Aorta (tissue), 5 donors: ENCODE measurements at regions not wholly inside any gene's neighbourhood (a gene's known extent, or its start where the extent isn't known, plus 50 kb on each side); places are given as distances from the start of the nearest gene placed in this dataset.
A peak's percentile ranks its signal among the peaks of the same experiment; 100 is the strongest.
"Not testable (repeated sequence)": the region's sequence is repeated elsewhere in the genome, so short reads cannot be mapped to it uniquely, and the experiment has no call there.

Source experiments
- ATAC-seq: fragments of 200-7000 bp; cut with Tn5 transposase; one replicate; pipeline ENCODE4 v1.9.1; 2022; ENCODE audit warnings: moderate library complexity; ENCODE audit not compliant: low FRiP score
- DNase-seq, 2 donors: peaks; one replicate each; pipeline ENCODE4 v3.0.0-alpha.2; 2020
- H3K27ac ChIP-seq, 2 donors: one replicate each; pipeline ENCODE4 v1.5.1; 2013; ENCODE audit warnings: low read length in 2 of 2, mild to moderate bottlenecking in 2 of 2, moderate library complexity in 2 of 2, control low read depth in 1 of 2, inconsistent platforms in 1 of 2, low read depth in 1 of 2
- H3K27me3 ChIP-seq, 2 donors: one replicate each; pipeline ENCODE4 v1.6.1; 2013; ENCODE audit warnings: control low read depth in 1 of 2, low read length in 1 of 2, mild to moderate bottlenecking in 1 of 2, moderate library complexity in 1 of 2; ENCODE audit not compliant: insufficient read depth in 2 of 2, control insufficient read depth in 1 of 2
- H3K36me3 ChIP-seq, 2 donors: one replicate each; pipeline ENCODE4 v1.6.1; 2013; ENCODE audit warnings: control low read depth in 1 of 2, low read length in 1 of 2, mild to moderate bottlenecking in 1 of 2; ENCODE audit not compliant: insufficient read depth in 2 of 2, control insufficient read depth in 1 of 2
- H3K4me1 ChIP-seq, 2 donors: one replicate each; pipeline ENCODE4 v1.6.1; 2013; ENCODE audit warnings: low read length in 2 of 2, control low read depth in 1 of 2, mild to moderate bottlenecking in 1 of 2, moderate library complexity in 1 of 2; ENCODE audit not compliant: insufficient read depth in 2 of 2, control insufficient read depth in 1 of 2
- H3K4me3 ChIP-seq, 2 donors: one replicate each; pipeline ENCODE4 v1.5.1; 2013; ENCODE audit warnings: low read length in 2 of 2, control low read depth in 1 of 2, mild to moderate bottlenecking in 1 of 2
- H3K9me3 ChIP-seq: one replicate; pipeline ENCODE4 v1.6.1; 2013; ENCODE audit warnings: mild to moderate bottlenecking, low read length; ENCODE audit not compliant: control insufficient read depth
- WGBS, 2 donors: extraction: QIAGEN DNeasy Blood & Tissue Kit; methylation state at CpG; one replicate each; pipeline ENCODE4 v1.1.7; 2013; 5-methylcytosine and 5-hydroxymethylcytosine counted together
- intact Hi-C, 2 donors: fragments of 100-400 bp; cut with DNase I; formaldehyde crosslinking; loops; one replicate each; pipeline versions ENCODE4 v1.14.2 to v1.15.0; 2022
- donor health status: healthy with polysubstance abuse.
- donor health status: Bipolar disorder and iron deficiency.
- donor health status: DM: no; HTN: no; CAD: no.
- donor health status: DM: no; HTN: no; CAD: no.
- donor health status: DM: yes; HTN: yes; CAD: no.

DNA sequence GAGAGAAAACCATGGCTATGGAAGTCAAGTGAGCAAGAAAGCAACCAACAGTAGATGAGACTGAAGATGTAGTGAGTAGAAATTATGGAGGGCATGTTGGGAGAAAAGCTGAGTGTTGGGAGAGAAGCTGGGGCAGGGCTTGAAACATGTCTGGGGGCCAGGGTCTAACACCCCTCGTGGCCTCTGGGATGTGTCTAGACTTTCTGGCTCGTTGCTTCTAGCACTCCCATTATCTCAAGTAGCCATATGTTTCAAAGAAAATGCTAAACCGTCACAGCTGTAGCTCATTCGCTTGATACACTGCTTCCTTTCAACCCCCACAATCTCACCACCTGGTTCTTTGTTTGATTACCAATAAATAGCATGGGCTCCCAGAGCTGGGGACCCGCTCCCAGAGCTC lies 83.8 kb upstream of the BCHE start:
- Histone ChIP-seq H3K36me3 (no peaks in the 10 kb centered on the region), H3K27me3 (no peaks in the 10 kb centered on the region), H3K4me3 (no peak overlapping the region), H3K9me3 (no peaks in the 10 kb centered on the region), H3K4me1 (no peaks in the 10 kb centered on the region), H3K27ac (no peak overlapping the region)
- intact Hi-C loops: no loop called here
- WGBS, 2 donors: 64 to 65% methylated on average over 5 of the region's 5 CpGs
- no peak for DNase-seq
- no peak for ATAC-seq

DNA sequence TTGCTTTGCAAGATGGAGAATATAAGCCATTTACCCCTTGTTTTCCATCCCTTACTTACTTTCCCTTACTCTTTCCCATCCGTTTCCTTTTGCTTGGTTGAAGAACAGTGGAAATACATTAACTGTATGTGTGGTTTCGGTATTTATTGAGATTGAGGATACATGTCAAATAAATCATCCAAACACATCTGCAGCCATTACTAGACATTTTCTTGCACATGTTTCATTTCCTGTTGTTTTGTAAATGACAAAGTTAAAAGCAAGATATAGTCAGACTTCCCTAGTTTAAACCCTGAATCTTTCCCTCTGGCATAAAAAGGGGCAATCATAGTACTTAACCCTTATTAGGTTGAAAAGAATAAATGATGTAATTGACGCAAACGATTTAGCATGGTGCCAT lies 82.1 kb upstream of the BCHE start:
- DNase-seq: no peak
- no peaks in the 10 kb centered on the region for H3K9me3 ChIP-seq
- H3K27me3 ChIP-seq: no peaks in the 10 kb centered on the region
- H3K4me1 ChIP-seq: no peaks in the 10 kb centered on the region
- ATAC-seq: no peak
- intact Hi-C loops: no loop called here
- no peak overlapping the region for H3K4me3 ChIP-seq
- H3K36me3 ChIP-seq: no peaks in the 10 kb centered on the region
- H3K27ac ChIP-seq: no peak overlapping the region
- 83 to 84% methylated on average over 4 of the region's 4 CpGs for whole genome bisulfite sequencing, 2 donors

DNA sequence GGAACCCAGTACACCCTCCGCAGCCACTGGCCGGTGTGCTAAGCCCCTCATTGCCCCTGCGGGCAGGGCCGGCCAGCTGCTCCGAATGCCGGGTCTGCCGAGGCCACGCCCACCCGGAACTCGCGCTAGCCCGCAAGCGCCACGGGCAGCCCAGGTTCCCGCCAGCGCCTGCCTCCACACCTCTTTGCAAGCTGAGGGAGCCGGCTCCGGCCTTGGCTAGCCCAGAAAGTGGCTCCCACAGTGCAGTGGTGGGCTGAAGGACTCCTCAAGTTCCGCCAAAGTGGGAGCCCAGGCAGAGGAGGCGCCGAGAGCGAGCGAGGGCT lies 81.4 kb upstream of the BCHE start:
- Histone ChIP-seq H3K4me3 (no peak overlapping the region), H3K4me1 (no peaks in the 10 kb centered on the region), H3K27me3 (no peaks in the 10 kb centered on the region), H3K9me3 (no peaks in the 10 kb centered on the region), H3K27ac (no peak overlapping the region), H3K36me3 (no peaks in the 10 kb centered on the region)
- DNase-seq: peak in 1 of 2 donors; percentile 32
- ATAC-seq: no peak
- 96 to 98% methylated on average over 23 of the region's 23 CpGs for WGBS, 2 donors
- intact Hi-C loops: no loop called here

DNA sequence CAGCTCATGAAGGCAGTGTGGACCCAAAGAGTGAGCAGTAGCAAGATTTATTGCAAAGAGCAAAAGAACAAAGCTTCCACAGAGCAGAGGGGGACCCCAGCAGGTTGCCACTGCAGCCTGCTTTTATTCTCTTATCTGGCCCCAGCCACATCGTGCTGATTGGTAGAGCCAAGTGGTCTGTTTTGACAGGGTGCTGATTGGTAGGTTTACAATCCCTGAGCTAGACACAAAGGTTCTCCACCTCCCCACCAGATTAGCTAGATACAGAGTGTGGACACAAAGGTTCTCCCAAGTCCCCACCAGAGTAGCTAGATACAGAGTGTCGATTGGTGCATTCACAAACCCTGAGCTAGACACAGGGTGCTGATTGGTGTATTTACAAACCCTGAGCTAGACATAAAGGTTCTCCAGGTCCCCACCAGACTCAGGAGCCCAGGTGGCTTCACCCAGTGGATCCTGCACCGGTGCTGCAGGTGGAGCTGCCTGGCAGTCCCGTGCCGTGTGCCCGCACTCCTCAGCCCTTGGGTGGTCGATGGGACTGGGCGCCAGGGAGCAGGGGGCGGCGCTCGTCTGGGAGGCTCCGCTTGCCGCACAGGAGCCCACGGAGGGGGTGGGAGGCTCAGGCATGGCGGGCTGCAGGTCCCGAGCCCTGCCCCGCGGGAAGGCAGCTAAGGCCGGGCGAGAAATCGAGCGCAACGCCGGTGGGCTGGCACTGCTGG lies 80.9 kb upstream of the BCHE start:
- WGBS, 2 donors: 96% methylated on average over 21 to 24 of the region's 24 CpGs
- ATAC-seq, intact Hi-C loops: not testable (repeated sequence)

DNA sequence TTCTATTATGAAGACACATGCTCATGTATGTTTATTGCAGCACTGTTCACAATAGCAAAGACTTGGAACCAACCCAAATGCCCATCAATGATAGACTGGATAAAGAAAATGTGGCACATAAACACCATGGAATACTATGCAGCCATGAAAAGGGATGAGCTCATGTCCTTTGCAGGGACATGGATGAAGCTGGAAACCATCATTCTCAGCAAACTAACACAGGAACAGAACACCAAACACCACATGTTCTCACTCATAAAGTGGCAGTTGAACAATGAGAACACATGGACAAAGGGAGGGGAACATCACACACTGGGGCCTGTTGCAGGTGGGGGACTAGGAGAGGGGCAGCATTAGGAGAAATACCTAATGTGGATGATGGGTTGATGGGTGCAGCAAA lies 77.9 kb upstream of the BCHE start:
- H3K4me3 ChIP-seq, H3K4me1 ChIP-seq, H3K27me3 ChIP-seq, ATAC-seq, intact Hi-C loops, H3K27ac ChIP-seq, H3K36me3 ChIP-seq, DNase-seq, H3K9me3 ChIP-seq: not testable (repeated sequence)

More for the DNA sequence above, 80.9 kb upstream of the BCHE start:
- not testable (repeated sequence) for H3K27ac ChIP-seq, H3K4me1 ChIP-seq, H3K27me3 ChIP-seq, H3K4me3 ChIP-seq, H3K36me3 ChIP-seq, DNase-seq, H3K9me3 ChIP-seq

GRCh38 chr3:165903885-165904630 lies 66.8 kb upstream of the BCHE start:
- no peaks in the 10 kb centered on the region for H3K9me3 ChIP-seq
- H3K4me1 ChIP-seq: no peaks in the 10 kb centered on the region
- WGBS, 2 donors: 66 to 73% methylated on average over 7 of the region's 7 CpGs
- ATAC-seq (no peak), DNase-seq (no peak)
- H3K4me3 ChIP-seq: no peak overlapping the region
- H3K27ac ChIP-seq: no peak overlapping the region
- no peaks in the 10 kb centered on the region for H3K36me3 ChIP-seq
- no peaks in the 10 kb centered on the region for H3K27me3 ChIP-seq
- intact Hi-C loops: no loop called here

DNA sequence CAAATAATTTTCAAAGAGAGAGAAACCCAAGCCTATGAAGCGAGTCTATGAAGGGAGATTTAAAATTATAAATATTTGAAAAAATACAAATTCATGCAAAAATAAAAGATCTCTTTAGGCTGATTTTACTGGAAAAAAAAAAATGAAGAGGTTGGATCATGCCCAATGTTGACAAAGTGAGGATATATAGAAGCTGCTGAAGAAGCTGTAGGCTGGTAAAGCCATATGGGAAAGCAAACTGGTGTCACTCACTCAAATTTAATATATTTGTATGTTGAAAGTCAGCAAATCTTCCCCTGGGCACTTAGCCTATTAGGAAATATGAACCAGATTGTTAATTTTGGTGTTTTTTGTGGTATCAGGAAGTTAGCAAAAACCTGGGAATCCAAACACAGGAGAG lies 61.8 kb upstream of the BCHE start:
- Histone ChIP-seq H3K4me3 (no peak overlapping the region), H3K9me3 (peaks cover 2% of the 10 kb centered on the region), H3K36me3 (no peaks in the 10 kb centered on the region), H3K4me1 (no peaks in the 10 kb centered on the region), H3K27me3 (no peaks in the 10 kb centered on the region), H3K27ac (no peak overlapping the region)
- ATAC-seq: no peak
- DNase-seq: no peak
- WGBS, 2 donors: 95 to 97% methylated on average over 1 of the region's 1 CpG
- intact Hi-C loops: no loop called here

DNA sequence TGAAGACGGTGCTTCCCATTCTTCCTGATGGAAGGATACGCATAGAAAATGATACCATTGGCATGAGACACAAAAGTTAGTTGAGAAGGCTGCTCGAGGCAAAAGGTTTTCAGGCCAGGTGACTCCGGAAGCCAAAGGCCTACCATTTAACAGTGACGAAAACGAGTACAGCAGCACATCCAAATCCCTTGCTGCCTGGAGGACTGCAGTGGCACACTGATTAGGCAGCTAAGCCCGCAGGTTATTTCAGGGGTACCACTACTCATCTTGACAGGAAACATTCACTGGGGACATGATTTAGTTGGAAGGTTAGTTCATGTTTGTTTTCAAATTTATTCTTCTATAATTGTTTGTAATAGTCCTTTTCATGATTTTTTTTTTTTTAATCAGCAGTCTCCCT lies 59.9 kb upstream of the BCHE start:
- H3K4me1 ChIP-seq: no peaks in the 10 kb centered on the region
- WGBS, 2 donors: 81 to 84% methylated on average over 7 of the region's 7 CpGs
- H3K36me3 ChIP-seq: no peaks in the 10 kb centered on the region
- intact Hi-C loops: no loop called here
- DNase-seq (no peak), ATAC-seq (no peak)
- H3K27ac ChIP-seq: no peak overlapping the region
- no peak overlapping the region for H3K4me3 ChIP-seq
- H3K27me3 ChIP-seq: no peaks in the 10 kb centered on the region
- peaks cover 2% of the 10 kb centered on the region for H3K9me3 ChIP-seq

DNA sequence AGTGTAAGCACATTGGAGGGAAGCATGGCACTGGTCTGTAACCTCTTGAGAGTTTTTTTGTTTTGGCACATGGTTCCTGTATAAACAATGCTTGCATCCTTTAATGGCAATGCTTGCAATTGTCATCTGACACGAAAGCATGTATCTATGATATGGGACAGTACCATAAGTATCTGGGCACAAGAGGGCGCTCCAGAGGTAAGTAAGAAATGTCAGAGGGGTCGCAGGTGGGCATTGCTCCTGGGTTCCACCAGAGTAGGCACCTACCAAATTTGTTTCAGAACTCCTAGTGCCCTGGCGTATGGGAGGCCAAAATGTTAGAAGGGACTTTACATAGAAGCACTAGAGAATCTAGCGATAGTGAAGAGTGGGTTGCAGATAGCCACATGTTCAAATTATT lies 58.7 kb upstream of the BCHE start:
- H3K4me3 ChIP-seq: no peak overlapping the region
- 53 to 57% methylated on average over 5 of the region's 5 CpGs for WGBS, 2 donors
- H3K36me3 ChIP-seq: no peaks in the 10 kb centered on the region
- ATAC-seq: no peak
- H3K27me3 ChIP-seq: no peaks in the 10 kb centered on the region
- DNase-seq: no peak
- no peaks in the 10 kb centered on the region for H3K4me1 ChIP-seq
- H3K27ac ChIP-seq: no peak overlapping the region
- intact Hi-C loops: no loop called here
- H3K9me3 ChIP-seq: peaks cover 2% of the 10 kb centered on the region
